Glomerular visceral epithelial cell (primary cell): ENCODE measurements at regions not wholly inside any gene's neighbourhood (a gene's known extent, or its start where the extent isn't known, plus 50 kb on each side); places are given as distances from the start of the nearest gene placed in this dataset.
A peak's percentile ranks its signal among the peaks of the same experiment; 100 is the strongest.

Source experiments
- DNase-seq: peaks from one replicate; pipeline ENCODE4 v3.0.0-alpha.2; 2016; ENCODE audit errors: extremely low spot score

DNA sequence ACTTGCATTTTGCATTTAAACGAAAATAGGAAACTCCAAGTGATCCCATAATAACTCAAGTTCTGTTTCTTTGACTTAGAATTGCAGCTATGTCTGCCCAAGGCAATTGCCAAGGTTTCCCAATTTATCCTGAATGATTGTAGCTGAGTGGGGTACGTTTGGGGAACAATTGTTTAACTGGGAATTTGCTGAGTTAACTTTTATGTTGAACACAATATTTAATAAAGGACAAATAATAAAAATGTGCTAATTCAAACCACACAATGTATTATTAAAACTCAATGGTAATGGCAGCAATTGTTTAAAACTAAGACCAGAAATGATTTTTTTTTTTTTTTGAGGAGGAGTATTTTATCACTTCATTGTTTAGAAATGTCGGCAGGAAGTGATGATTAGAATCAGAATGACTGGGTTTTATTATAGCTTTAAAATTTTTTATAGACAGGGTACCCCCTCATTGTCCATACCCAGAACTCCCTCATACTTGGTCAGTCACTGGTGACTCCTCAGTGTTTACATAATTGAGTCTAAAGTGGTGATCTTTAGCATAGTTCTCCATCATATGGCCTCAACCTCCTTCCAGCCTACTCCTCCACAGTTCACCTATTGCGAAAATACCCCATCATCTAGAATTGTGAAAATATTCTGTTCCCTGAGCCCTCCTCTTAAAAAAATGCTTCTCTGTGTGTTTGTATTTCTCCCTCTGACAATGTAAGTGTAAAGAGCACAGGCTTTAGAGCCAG, 389.2 kb upstream of the CITED2 start:
- DNase-seq = no peak

DNA sequence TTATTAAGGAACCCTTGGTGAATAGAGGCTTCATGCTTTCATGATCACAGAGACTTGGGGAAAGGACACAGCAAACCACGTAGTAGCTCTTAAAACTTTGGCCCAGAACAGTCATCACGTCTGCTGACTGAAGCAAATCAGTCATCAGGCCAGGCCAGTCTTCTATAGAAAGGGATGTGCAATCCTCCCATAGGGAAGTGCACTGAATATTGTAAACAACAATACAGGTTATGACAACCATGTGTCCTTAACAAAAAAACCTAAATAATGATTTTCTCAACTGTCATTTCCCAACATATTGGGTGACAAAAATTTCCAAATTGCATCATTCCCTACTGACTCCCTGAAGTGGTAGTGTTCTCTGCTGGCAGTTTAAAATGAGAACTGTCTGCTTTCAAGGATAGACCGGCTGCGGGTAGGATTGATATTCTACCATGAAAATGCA, 388.2 kb upstream of the CITED2 start:
- peak; percentile 82 for DNase-seq

DNA sequence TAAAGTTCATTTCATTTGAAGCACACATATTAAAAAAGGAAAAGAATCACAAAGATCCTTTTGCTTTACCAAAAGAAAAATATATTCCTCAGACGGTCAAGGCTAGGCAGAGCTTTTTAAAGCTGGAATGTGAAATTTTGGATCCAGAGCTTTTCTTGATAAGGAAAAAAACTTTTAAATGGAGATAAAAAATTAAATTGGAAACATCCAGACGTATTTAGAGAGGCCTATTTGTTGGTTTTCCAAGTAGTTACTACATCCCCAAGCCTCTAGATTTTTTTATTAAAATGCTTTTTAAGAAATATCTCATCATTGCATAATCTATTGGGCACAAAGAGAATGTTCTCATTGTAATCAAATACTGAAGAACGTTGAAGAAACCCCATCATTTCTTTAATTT, 385.7 kb upstream of the CITED2 start:
- no peak for DNase-seq

DNA sequence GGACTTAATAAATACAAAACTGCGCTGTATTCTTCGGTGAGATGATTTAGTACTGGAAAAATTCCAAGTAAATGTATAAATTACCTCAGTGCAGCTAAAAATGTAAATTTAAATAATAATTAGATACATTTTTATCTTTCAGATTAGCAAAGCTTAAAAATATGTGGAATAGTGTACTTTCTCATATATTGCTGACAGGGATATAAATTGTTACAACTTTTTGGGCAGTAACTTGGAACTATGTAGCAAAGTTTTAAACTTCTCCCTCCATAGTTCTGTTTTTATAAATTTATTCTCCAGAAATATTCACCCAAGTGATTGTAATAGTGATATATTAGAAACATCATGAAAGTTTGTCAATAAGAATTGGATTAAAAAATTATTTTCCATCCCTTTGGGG, 384.6 kb upstream of the CITED2 start:
- no peak for DNase-seq

DNA sequence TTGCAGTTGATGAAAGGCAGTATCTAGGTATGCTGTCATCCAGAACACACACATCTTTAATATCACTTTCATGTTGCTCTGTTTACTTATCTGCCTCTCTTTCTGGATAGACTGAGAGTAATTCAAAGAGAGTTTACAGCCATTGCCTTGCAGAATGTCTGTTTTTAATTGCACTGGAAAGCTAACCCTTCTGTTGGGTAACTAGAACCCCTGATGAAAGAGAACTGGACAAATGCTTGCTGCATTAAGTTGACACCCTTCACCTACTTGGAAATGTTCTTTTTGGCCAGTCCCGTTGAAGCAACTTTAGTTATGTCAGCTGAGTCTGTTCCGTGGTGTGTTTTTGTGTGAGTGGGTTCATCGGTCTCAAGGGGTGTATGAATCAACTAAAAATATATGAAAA, 383.8 kb upstream of the CITED2 start:
- DNase-seq = no peak

DNA sequence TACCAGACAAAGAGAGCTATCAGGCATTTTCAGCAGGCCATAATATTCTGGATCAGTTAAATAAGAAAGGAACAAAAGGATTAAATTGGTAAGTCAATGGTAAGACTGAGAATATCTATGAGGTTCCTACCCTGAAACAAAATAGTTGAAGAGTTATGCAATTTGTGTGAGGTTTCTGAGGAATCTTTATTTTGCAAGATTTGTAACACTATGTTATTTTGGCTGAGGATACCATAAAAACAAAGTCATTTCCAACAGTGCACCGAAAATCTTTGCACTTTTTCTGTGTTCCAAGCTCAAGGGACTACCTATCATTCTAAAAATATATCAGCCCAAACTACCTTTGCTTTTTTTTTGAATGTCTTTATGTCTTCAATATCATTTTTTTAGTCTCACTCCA, 383.3 kb upstream of the CITED2 start:
- DNase-seq = no peak

- no peak for DNase-seq
These were observed 381.9 kb upstream of the CITED2 start for GRCh38 chr6:139756381-139756780.

- peak; percentile 43 for DNase-seq
These were observed 380.7 kb upstream of the CITED2 start for GRCh38 chr6:139754898-139755775.

DNA sequence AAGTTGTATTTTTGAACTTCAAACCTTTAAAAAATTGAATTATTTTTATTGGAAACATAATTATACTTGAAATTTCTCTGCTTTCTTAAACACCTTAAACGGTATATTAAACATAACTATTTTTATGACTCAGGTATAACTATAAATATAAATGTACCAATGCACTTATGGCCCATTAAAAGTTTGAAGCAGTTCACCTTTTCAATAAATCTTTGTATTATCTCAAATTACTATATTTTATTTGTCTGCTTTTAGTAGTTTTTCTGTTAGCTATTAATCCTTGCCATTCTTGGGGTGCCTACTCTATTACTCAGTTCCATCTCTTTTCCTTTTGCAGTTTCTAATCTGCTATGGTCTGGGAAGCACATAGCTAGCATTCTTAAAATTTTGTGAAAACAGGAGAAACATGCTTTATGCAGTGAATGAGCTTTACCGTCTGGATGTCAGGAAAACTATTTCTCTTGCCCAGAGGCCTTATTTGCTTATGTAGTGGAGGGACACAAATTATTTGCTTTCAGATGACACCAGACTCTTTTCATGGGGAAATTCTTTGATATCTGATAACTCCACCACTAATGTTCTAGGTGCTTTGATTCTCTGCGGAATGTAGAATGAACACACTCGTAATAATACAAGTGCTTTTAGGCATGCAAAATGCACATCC, 378.9 kb upstream of the CITED2 start:
- peak; percentile 76 for DNase-seq

DNA sequence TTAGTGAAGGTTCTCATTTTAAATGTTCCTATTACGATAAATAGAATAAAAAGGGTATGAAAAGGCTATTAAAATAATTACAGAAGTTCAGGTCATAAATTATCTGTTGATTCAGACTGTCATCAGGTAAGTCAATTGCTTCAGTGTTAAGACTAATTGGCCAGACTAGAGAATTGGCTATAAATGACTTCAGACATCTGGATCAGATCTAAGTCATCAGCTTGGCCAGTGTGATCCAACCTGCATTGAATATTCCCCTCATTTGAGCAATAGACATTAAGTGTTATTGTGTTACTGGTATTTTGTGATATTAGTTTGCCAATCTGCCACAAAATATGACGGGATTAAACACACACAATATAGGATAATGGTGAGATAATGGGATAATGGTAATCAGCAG, 377.6 kb upstream of the CITED2 start:
- DNase-seq = no peak

DNA sequence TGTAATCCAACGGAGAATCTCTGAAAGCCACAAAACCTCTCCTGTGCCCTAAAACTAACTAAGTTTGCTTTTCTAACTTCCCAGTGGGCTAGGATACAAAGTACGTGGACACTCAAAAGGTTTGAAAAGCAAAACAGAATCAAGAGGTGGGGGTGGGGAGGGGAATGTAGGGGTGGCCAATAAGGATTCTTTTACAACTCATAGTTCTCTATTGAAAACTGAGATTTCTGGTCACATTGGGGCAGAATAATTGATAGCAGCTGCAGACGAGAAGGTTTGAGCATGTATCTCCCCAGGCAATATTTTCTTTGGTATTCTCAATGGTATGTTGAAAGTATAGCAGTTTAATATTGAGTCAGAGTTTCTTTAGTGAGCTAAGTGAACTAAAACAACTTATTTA, 376.7 kb upstream of the CITED2 start:
- no peak for DNase-seq

DNA sequence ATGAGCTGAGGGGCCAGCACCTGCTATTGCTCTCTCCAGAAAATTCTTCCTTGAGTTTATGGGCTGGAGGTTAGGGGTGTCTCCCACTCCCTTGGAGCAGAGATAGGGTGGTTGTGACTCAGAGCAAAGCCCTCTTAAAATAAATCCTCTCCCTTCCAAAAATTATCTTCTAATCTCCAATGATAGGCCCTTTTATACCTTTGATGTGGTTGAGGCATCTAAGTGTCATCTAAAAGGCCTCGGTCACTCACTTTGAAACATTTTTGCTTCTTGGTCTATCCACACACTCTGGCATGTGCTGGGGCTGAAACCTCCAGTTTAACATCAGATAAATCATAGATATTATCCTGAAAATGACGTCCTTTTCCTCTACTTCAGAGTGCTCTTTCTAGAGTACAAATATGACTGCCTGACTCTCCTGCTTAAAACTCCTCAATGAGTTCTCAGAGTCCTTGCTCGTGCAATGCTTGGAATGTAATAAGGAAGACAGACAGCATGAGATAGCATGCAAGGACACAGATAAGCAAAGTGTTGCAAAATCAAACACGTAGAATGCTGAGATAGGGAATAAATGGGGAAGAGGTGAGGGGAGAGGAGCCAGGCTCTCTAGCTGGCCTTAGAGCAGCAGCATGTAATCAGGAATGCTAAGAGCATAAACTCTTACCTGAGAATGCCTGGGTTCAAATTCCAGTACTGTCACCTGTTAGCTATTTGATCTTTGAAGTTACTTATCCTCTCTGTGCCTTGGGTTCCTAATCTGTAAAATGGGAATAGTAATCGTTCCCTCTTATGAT, 374.1 kb upstream of the CITED2 start:
- DNase-seq = no peak

DNA sequence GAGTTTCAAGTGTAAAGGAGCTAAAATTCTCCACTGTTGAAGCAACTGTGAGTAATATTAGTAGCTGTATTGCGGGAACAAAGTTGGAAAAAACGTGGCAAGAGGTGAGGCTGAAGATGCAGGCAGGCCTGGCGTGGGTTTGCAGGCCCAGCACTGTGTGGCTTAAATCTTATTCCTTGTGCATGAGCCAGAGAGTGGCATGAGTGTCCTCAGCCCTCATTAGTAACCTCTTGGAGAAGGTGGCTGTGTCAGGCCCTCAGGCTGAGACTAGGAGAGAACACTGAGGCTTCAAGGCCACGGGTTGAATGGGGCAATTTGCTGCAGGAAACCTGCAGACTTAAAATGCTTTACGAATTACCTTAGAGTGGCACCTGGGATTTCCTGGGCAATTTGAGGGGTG, 372.7 kb upstream of the CITED2 start:
- DNase-seq = no peak

DNA sequence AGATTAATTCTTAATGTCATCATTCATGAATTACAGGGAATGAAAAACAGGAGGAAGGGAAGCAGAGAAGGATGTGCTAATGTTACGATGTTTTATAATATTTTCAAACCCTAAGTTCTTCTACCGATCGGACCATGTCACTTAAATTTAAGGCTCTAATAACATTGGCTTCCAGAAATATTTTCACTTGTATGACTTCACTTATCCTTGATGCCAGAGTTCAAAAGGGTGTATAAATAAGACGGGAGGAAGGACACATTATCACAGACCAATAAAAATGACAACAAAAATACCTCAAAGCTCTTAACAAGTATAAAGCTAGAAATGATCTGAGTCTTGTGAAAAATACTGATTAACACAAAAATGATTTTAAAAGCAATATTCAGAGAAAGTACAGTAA, 370.4 kb upstream of the CITED2 start:
- DNase-seq = no peak

GRCh38 chr6:139743664-139744437, 369.4 kb upstream of the CITED2 start:
- DNase-seq = peak; percentile 76

- no peak for DNase-seq
These were observed 368.2 kb upstream of the CITED2 start for GRCh38 chr6:139742671-139743070.

DNA sequence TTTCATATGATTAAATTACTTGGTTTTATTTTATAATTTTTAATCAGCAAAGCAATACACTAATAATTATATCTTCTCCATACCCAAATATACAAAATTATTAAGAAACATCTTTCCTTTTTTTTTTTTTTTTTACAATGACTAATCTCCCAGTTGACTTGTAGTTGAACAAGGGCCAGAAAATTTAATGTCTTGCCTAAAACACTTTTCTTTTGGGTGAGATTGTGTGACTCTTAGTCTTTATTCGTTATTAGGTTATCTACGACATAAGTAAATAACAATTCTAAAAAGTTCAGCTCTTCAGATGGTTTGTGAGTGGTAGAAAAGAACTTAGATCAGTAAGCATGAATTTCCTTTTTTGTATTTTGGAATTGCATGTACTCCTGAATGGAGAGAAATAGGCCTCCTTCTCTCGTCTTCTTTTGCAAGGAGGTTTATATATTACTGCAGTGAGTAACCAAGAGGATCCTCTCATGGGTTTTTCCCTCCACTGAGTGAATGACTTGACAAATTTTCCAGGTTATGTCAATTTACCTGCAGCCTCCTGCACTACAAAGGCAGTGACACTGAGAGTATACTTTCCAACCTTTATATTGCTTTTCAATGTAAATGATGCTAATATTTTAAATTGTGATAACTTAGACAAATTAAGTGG, 364.5 kb upstream of the CITED2 start:
- DNase-seq = no peak

GRCh38 chr6:139736325-139736906, 362.0 kb upstream of the CITED2 start:
- DNase-seq = no peak

- DNase-seq = peak; percentile 72
These were observed 358.0 kb upstream of the CITED2 start for GRCh38 chr6:139732451-139732850.

DNA sequence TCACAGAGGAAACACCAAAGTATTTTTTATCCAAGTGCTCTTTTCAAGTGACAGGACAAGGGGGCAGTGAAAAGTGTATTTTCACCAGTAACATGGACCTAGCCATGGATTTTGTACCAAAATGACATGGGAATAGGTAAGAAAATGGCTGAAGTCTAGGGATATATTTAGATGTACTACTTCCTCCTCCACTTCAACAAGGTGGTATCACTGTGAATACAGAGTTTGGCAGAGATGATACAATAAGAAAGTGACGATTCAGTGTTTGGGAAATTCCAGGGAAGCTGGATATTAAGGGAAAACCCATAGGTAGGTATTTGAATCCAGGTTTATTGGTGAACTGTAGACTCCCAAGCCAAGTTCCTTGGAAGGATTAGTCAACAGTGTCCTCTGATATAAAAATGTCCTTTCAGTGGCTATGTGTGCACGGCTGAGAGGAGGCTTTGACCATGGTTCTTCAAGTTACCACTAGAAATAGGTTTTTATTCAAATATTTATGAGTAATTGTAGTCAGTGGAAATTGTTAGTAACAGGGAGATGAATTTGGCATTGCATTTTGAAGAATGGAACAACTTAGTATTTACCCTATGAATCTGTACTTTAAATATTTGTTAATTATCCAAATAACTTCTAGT, 356.0 kb upstream of the CITED2 start:
- DNase-seq = no peak
